HG02943 (cell line): ENCODE measurements at regions not wholly inside any gene's neighbourhood (a gene's known extent, or its start where the extent isn't known, plus 50 kb on each side); places are given as distances from the start of the nearest gene placed in this dataset.

ENCODE experiments used
- ATAC-seq: cut with Tn5 transposase; IDR thresholded peaks from one replicate; pipeline ENCODE4 v1.9.1; 2021; ENCODE audit warnings: mild to moderate bottlenecking, low read depth, moderate library complexity; ENCODE audit not compliant: unreplicated experiment

- ATAC-seq = no peak
Measured at GRCh38 chr4:24174602-24175001, 284.8 kb upstream of the PPARGC1A start.

- no peak for ATAC-seq
Measured at GRCh38 chr4:24172406-24172805, 282.6 kb upstream of the PPARGC1A start.

GRCh38 chr4:24169956-24170355 lies 280.1 kb upstream of the PPARGC1A start:
- ATAC-seq = no peak

GRCh38 chr4:24168658-24169057 lies 278.8 kb upstream of the PPARGC1A start:
- no peak for ATAC-seq

GRCh38 chr4:24166501-24166900 lies 276.7 kb upstream of the PPARGC1A start:
- no peak for ATAC-seq

- ATAC-seq = no peak
Measured at GRCh38 chr4:24164797-24165196, 274.9 kb upstream of the PPARGC1A start.

- ATAC-seq = no peak
Measured at GRCh38 chr4:24164054-24164693, 274.3 kb upstream of the PPARGC1A start.

GRCh38 chr4:24163314-24163713 lies 273.5 kb upstream of the PPARGC1A start:
- ATAC-seq = no peak

GRCh38 chr4:24160358-24160757 lies 270.5 kb upstream of the PPARGC1A start:
- no peak for ATAC-seq

- ATAC-seq = no peak
Measured at GRCh38 chr4:24158031-24158430, 268.2 kb upstream of the PPARGC1A start.

GRCh38 chr4:24150034-24150433 lies 260.2 kb upstream of the PPARGC1A start:
- ATAC-seq = no peak

- no peak for ATAC-seq
Measured at GRCh38 chr4:24146127-24146526, 256.3 kb upstream of the PPARGC1A start.

- no peak for ATAC-seq
Measured at GRCh38 chr4:24145591-24145990, 255.7 kb upstream of the PPARGC1A start.

GRCh38 chr4:24144381-24144780 lies 254.5 kb upstream of the PPARGC1A start:
- ATAC-seq = no peak

- no peak for ATAC-seq
Measured at GRCh38 chr4:24143741-24144140, 253.9 kb upstream of the PPARGC1A start.

- no peak for ATAC-seq
Measured at GRCh38 chr4:24141836-24142235, 252.0 kb upstream of the PPARGC1A start.

GRCh38 chr4:24140892-24141291 lies 251.0 kb upstream of the PPARGC1A start:
- ATAC-seq = no peak

- ATAC-seq = no peak
Measured at GRCh38 chr4:24137671-24138601, 248.1 kb upstream of the PPARGC1A start.

- no peak for ATAC-seq
Measured at GRCh38 chr4:24131954-24132673, 242.3 kb upstream of the PPARGC1A start.

GRCh38 chr4:24130637-24131036 lies 240.8 kb upstream of the PPARGC1A start:
- no peak for ATAC-seq

GRCh38 chr4:24126776-24127175 lies 236.9 kb upstream of the PPARGC1A start:
- no peak for ATAC-seq
